ENCODE measurements at regions not wholly inside any gene's neighbourhood (a gene's known extent, or its start where the extent isn't known, plus 50 kb on each side); places are given as distances from the start of the nearest gene placed in this dataset.

DNA sequence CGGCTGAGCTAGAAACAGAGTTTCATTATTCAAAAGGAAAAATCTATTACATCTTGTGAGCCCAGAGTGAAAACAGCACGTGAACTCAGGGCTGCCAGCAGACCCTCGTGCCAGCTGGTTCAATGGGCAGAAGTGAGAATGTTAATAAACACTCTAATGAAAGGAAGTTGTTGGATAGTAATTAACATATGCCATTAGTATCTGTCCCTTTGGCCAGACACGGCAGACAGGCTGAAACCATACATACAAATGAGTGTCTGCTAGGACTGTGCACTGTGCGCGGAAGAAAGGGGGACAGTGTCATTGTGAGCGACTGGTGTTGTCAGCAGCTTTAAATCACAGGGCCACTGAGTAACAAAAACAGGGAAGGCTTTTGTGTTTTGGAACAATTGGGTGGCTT, 121.9 kb upstream of the TSC22D1 start:
- Histone ChIP-seq H3K4me1 (ENCODE audit: control insufficient read depth in 1 of 2, insufficient read depth in 2 of 2, low read length in 2 of 2) (no peaks in the 10 kb centered on the region), H3K4me3 (ENCODE audit: low read depth in 1 of 2, low read length in 2 of 2) (no peak overlapping the region), H3K27me3 (ENCODE audit: control insufficient read depth in 1 of 2, insufficient read depth in 2 of 2, low read length in 2 of 2) (no peaks in the 10 kb centered on the region), H3K27ac (ENCODE audit: low read depth, low read length) (no peak overlapping the region), H3K9me3 (ENCODE audit: control insufficient read depth in 1 of 2, low read length in 2 of 2) (no peaks in the 10 kb centered on the region), H3K9ac (ENCODE audit: low read depth in 1 of 2, low read length in 2 of 2) (no peak overlapping the region), H3K36me3 (ENCODE audit: control insufficient read depth in 1 of 2, insufficient read depth in 2 of 2, low read length in 2 of 2) (no peaks in the 10 kb centered on the region)

- H3K27me3 ChIP-seq (ENCODE audit: control insufficient read depth in 1 of 2, insufficient read depth in 2 of 2, low read length in 2 of 2) = no peaks in the 10 kb centered on the region
- no peak overlapping the region for H3K9ac ChIP-seq (ENCODE audit: low read depth in 1 of 2, low read length in 2 of 2)
- H3K36me3 ChIP-seq (ENCODE audit: control insufficient read depth in 1 of 2, insufficient read depth in 2 of 2, low read length in 2 of 2) = no peaks in the 10 kb centered on the region
- no peak overlapping the region for H3K27ac ChIP-seq (ENCODE audit: low read depth, low read length)
- H3K4me1 ChIP-seq (ENCODE audit: control insufficient read depth in 1 of 2, insufficient read depth in 2 of 2, low read length in 2 of 2) = no peaks in the 10 kb centered on the region
- H3K4me3 ChIP-seq (ENCODE audit: low read depth in 1 of 2, low read length in 2 of 2) = no peak overlapping the region
- no peaks in the 10 kb centered on the region for H3K9me3 ChIP-seq (ENCODE audit: control insufficient read depth in 1 of 2, low read length in 2 of 2)
These were observed 120.9 kb upstream of the TSC22D1 start for GRCh38 chr13:44697058-44697457.

- H3K4me3 ChIP-seq (ENCODE audit: low read depth in 1 of 2, low read length in 2 of 2) = no peak overlapping the region
- H3K36me3 ChIP-seq (ENCODE audit: control insufficient read depth in 1 of 2, insufficient read depth in 2 of 2, low read length in 2 of 2) = no peaks in the 10 kb centered on the region
- no peaks in the 10 kb centered on the region for H3K4me1 ChIP-seq (ENCODE audit: control insufficient read depth in 1 of 2, insufficient read depth in 2 of 2, low read length in 2 of 2)
- no peak overlapping the region for H3K9ac ChIP-seq (ENCODE audit: low read depth in 1 of 2, low read length in 2 of 2)
- H3K27ac ChIP-seq (ENCODE audit: low read depth, low read length) = no peak overlapping the region
- no peaks in the 10 kb centered on the region for H3K27me3 ChIP-seq (ENCODE audit: control insufficient read depth in 1 of 2, insufficient read depth in 2 of 2, low read length in 2 of 2)
- H3K9me3 ChIP-seq (ENCODE audit: control insufficient read depth in 1 of 2, low read length in 2 of 2) = no peaks in the 10 kb centered on the region
These were observed 119.4 kb upstream of the TSC22D1 start for GRCh38 chr13:44695520-44695919.

DNA sequence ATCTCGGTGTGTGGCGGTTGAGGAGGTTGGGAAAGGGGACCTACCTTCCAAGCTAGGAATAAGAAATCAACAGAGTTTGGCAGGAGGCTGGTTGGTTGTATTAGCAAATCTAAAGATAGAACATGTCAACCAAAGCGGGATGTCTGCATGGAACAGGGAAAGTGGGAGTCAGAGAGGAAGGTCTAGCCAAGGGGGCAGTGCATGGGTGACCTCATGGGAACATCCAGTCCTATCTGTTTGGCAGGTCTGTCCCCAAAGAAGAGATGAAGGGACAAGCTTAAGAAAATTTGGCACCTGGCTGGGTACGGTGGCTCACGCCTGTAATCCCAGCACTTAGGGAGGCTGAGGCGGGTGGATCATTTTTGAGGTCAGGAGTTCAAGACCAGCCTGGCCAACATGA, 118.7 kb upstream of the TSC22D1 start:
- H3K9me3 ChIP-seq (ENCODE audit: control insufficient read depth in 1 of 2, low read length in 2 of 2) = no peaks in the 10 kb centered on the region
- H3K9ac ChIP-seq (ENCODE audit: low read depth in 1 of 2, low read length in 2 of 2) = no peak overlapping the region
- no peaks in the 10 kb centered on the region for H3K27me3 ChIP-seq (ENCODE audit: control insufficient read depth in 1 of 2, insufficient read depth in 2 of 2, low read length in 2 of 2)
- no peaks in the 10 kb centered on the region for H3K36me3 ChIP-seq (ENCODE audit: control insufficient read depth in 1 of 2, insufficient read depth in 2 of 2, low read length in 2 of 2)
- no peak overlapping the region for H3K27ac ChIP-seq (ENCODE audit: low read depth, low read length)
- no peaks in the 10 kb centered on the region for H3K4me1 ChIP-seq (ENCODE audit: control insufficient read depth in 1 of 2, insufficient read depth in 2 of 2, low read length in 2 of 2)
- H3K4me3 ChIP-seq (ENCODE audit: low read depth in 1 of 2, low read length in 2 of 2) = no peak overlapping the region

DNA sequence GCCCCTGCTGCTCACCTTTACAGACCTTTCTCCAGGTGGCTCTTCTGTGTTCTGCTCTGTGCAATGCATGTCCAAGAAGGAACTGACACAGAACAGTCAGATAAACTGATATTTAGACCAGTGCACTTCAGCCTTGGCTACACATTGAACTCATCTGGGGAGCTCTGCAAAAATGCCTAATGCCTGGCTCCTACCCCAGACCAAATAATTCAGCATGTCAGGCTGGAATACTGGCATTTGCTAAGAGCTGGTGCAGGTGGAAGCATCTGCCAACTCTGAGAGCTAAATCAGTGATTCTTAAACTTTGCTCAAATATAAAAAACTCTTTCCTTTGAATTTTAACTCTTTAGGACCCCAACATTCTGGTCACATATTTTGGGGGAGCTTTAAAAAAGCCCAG, 118.2 kb upstream of the TSC22D1 start:
- H3K9ac ChIP-seq (ENCODE audit: low read depth in 1 of 2, low read length in 2 of 2) = no peak overlapping the region
- H3K27ac ChIP-seq (ENCODE audit: low read depth, low read length) = no peak overlapping the region
- no peaks in the 10 kb centered on the region for H3K9me3 ChIP-seq (ENCODE audit: control insufficient read depth in 1 of 2, low read length in 2 of 2)
- H3K4me3 ChIP-seq (ENCODE audit: low read depth in 1 of 2, low read length in 2 of 2) = no peak overlapping the region
- no peaks in the 10 kb centered on the region for H3K27me3 ChIP-seq (ENCODE audit: control insufficient read depth in 1 of 2, insufficient read depth in 2 of 2, low read length in 2 of 2)
- H3K36me3 ChIP-seq (ENCODE audit: control insufficient read depth in 1 of 2, insufficient read depth in 2 of 2, low read length in 2 of 2) = no peaks in the 10 kb centered on the region
- no peaks in the 10 kb centered on the region for H3K4me1 ChIP-seq (ENCODE audit: control insufficient read depth in 1 of 2, insufficient read depth in 2 of 2, low read length in 2 of 2)

GRCh38 chr13:44693156-44693764, 117.1 kb upstream of the TSC22D1 start:
- Histone ChIP-seq H3K4me1 (ENCODE audit: control insufficient read depth in 1 of 2, insufficient read depth in 2 of 2, low read length in 2 of 2) (no peaks in the 10 kb centered on the region), H3K4me3 (ENCODE audit: low read depth in 1 of 2, low read length in 2 of 2) (no peak overlapping the region), H3K36me3 (ENCODE audit: control insufficient read depth in 1 of 2, insufficient read depth in 2 of 2, low read length in 2 of 2) (no peaks in the 10 kb centered on the region), H3K9ac (ENCODE audit: low read depth in 1 of 2, low read length in 2 of 2) (no peak overlapping the region), H3K27me3 (ENCODE audit: control insufficient read depth in 1 of 2, insufficient read depth in 2 of 2, low read length in 2 of 2) (no peaks in the 10 kb centered on the region), H3K9me3 (ENCODE audit: control insufficient read depth in 1 of 2, low read length in 2 of 2) (no peaks in the 10 kb centered on the region), H3K27ac (ENCODE audit: low read depth, low read length) (no peak overlapping the region)

- Histone ChIP-seq H3K9ac (ENCODE audit: low read depth in 1 of 2, low read length in 2 of 2) (no peak overlapping the region), H3K27me3 (ENCODE audit: control insufficient read depth in 1 of 2, insufficient read depth in 2 of 2, low read length in 2 of 2) (no peaks in the 10 kb centered on the region), H3K27ac (ENCODE audit: low read depth, low read length) (no peak overlapping the region), H3K4me1 (ENCODE audit: control insufficient read depth in 1 of 2, insufficient read depth in 2 of 2, low read length in 2 of 2) (no peaks in the 10 kb centered on the region), H3K36me3 (ENCODE audit: control insufficient read depth in 1 of 2, insufficient read depth in 2 of 2, low read length in 2 of 2) (no peaks in the 10 kb centered on the region), H3K9me3 (ENCODE audit: control insufficient read depth in 1 of 2, low read length in 2 of 2) (no peaks in the 10 kb centered on the region), H3K4me3 (ENCODE audit: low read depth in 1 of 2, low read length in 2 of 2) (no peak overlapping the region)
These were observed 116.1 kb upstream of the TSC22D1 start for GRCh38 chr13:44692173-44692713.

DNA sequence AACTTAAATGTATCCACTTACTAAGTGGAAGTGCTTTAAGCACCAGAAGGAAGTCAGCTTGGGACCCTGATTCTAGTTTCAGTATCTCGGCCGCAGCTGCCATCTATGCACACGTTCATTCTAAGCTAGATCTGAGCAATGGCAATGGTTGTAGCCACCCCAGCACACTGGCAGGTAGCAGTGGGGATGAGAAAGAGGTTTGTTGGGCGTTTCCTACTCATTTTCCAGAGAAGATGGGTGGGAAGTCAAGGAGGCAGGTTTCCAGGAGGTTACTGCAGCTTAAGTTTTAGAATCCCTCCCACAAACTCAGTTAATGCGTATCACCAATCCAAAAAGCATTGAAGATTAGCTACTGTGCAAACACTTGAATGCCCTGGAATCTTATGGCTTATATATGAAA, 114.2 kb upstream of the TSC22D1 start:
- Histone ChIP-seq H3K4me1 (ENCODE audit: control insufficient read depth in 1 of 2, insufficient read depth in 2 of 2, low read length in 2 of 2) (no peaks in the 10 kb centered on the region), H3K27ac (ENCODE audit: low read depth, low read length) (no peak overlapping the region), H3K9ac (ENCODE audit: low read depth in 1 of 2, low read length in 2 of 2) (no peak overlapping the region), H3K36me3 (ENCODE audit: control insufficient read depth in 1 of 2, insufficient read depth in 2 of 2, low read length in 2 of 2) (no peaks in the 10 kb centered on the region), H3K9me3 (ENCODE audit: control insufficient read depth in 1 of 2, low read length in 2 of 2) (peaks cover 0 to 2% of the 10 kb centered on the region in 2 donors), H3K4me3 (ENCODE audit: low read depth in 1 of 2, low read length in 2 of 2) (no peak overlapping the region), H3K27me3 (ENCODE audit: control insufficient read depth in 1 of 2, insufficient read depth in 2 of 2, low read length in 2 of 2) (no peaks in the 10 kb centered on the region)

- Histone ChIP-seq H3K9me3 (ENCODE audit: control insufficient read depth in 1 of 2, low read length in 2 of 2) (peaks cover 0 to 2% of the 10 kb centered on the region in 2 donors), H3K4me3 (ENCODE audit: low read depth in 1 of 2, low read length in 2 of 2) (no peak overlapping the region), H3K36me3 (ENCODE audit: control insufficient read depth in 1 of 2, insufficient read depth in 2 of 2, low read length in 2 of 2) (no peaks in the 10 kb centered on the region), H3K9ac (ENCODE audit: low read depth in 1 of 2, low read length in 2 of 2) (no peak overlapping the region), H3K27ac (ENCODE audit: low read depth, low read length) (no peak overlapping the region), H3K4me1 (ENCODE audit: control insufficient read depth in 1 of 2, insufficient read depth in 2 of 2, low read length in 2 of 2) (no peaks in the 10 kb centered on the region), H3K27me3 (ENCODE audit: control insufficient read depth in 1 of 2, insufficient read depth in 2 of 2, low read length in 2 of 2) (no peaks in the 10 kb centered on the region)
These were observed 112.5 kb upstream of the TSC22D1 start for GRCh38 chr13:44688652-44689051.

DNA sequence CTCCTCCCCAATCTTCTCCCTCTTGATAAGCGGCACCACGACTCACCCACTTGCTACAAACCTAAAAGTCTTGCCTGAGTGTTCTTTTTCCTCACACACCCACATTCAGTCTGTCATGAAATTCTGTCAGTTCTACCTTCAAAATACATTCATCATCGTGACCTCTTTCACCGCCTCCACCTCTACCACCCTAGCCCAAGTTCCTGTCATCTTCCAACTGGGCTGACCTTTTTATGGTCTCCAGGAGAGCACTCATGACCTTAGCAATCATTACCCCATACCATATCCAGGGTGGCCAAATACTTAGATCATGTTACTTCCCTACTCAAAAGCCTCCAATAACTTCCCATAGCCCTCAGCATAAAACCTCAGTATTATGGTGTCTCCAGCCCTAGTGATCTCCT, 110.4 kb upstream of the TSC22D1 start:
- no peaks in the 10 kb centered on the region for H3K27me3 ChIP-seq (ENCODE audit: control insufficient read depth in 1 of 2, insufficient read depth in 2 of 2, low read length in 2 of 2)
- H3K4me1 ChIP-seq (ENCODE audit: control insufficient read depth in 1 of 2, insufficient read depth in 2 of 2, low read length in 2 of 2) = no peaks in the 10 kb centered on the region
- no peak overlapping the region for H3K4me3 ChIP-seq (ENCODE audit: low read depth in 1 of 2, low read length in 2 of 2)
- H3K9ac ChIP-seq (ENCODE audit: low read depth in 1 of 2, low read length in 2 of 2) = no peak overlapping the region
- H3K36me3 ChIP-seq (ENCODE audit: control insufficient read depth in 1 of 2, insufficient read depth in 2 of 2, low read length in 2 of 2) = no peaks in the 10 kb centered on the region
- H3K27ac ChIP-seq (ENCODE audit: low read depth, low read length) = no peak overlapping the region
- H3K9me3 ChIP-seq (ENCODE audit: control insufficient read depth in 1 of 2, low read length in 2 of 2) = peaks cover 0 to 2% of the 10 kb centered on the region in 2 donors
